ENCODE measurements at regions not wholly inside any gene's neighbourhood (a gene's known extent, or its start where the extent isn't known, plus 50 kb on each side); places are given as distances from the start of the nearest gene placed in this dataset.

- FAIRE-seq = no peak
- no peaks in the 10 kb centered on the region for H4K20me1 ChIP-seq (ENCODE audit: insufficient read depth, low read length)
- H3K79me2 ChIP-seq (ENCODE audit: insufficient read depth, low read length) = no peaks in the 10 kb centered on the region
- H2AFZ ChIP-seq (ENCODE audit: low read length) = no peak overlapping the region
- H3K36me3 ChIP-seq (replicated peaks in 1 of 2; ENCODE audit: control insufficient read depth in 1 of 2, insufficient read depth in 2 of 2, low read length in 2 of 2) = no peaks in the 10 kb centered on the region
- no peaks in the 10 kb centered on the region for H3K27me3 ChIP-seq (ENCODE audit: control insufficient read depth in 1 of 2, insufficient read depth in 2 of 2, low read length in 2 of 2)
- no TSS peak for BruUV-seq (replicated peaks)
- ATAC-seq = no peak
- no peak overlapping the region for H3K27ac ChIP-seq (ENCODE audit: extremely low read length, insufficient read depth, low read length)
- POLR2A ChIA-PET = no interaction called here
- no peak for TF ChIP-seq HIC2 (CRISPR knock-in tag; IDR thresholded peaks at IDR 0.05; ENCODE audit: low read depth)
- no peak for TF ChIP-seq ZNF432 (CRISPR knock-in tag; IDR thresholded peaks at IDR 0.05; ENCODE audit: borderline replicate concordance)
- no peak for TF ChIP-seq SRSF9 (IDR thresholded peaks at IDR 0.05; ENCODE audit: borderline replicate concordance, insufficient read depth, low read depth, low read length, poor library complexity, severe bottlenecking)
- TF ChIP-seq ZNF101 (CRISPR knock-in tag; IDR thresholded peaks at IDR 0.05; ENCODE audit: borderline replicate concordance, low read depth) = no peak
- TF ChIP-seq ZIK1 (CRISPR knock-in tag; IDR thresholded peaks at IDR 0.05; ENCODE audit: borderline replicate concordance, low read depth) = no peak
- TF ChIP-seq ZNF616 (CRISPR knock-in tag; IDR thresholded peaks at IDR 0.05; ENCODE audit: low read depth) = no peak
- TF ChIP-seq ZNF704 (CRISPR knock-in tag; IDR thresholded peaks at IDR 0.05; ENCODE audit: borderline replicate concordance) = no peak
- no peak for TF ChIP-seq RAD51 (IDR thresholded peaks at IDR 0.05; ENCODE audit: borderline replicate concordance)
- no peak for TF ChIP-seq BRF2 (CRISPR knock-in tag; IDR thresholded peaks at IDR 0.05)
- TF ChIP-seq ZNF296 (CRISPR knock-in tag; conservative IDR thresholded peaks at IDR 0.05) = no peak
- TF ChIP-seq ZC3H13 (CRISPR knock-in tag; IDR thresholded peaks at IDR 0.05) = no peak
- no peak for TF ChIP-seq GRHL1 (CRISPR knock-in tag; conservative IDR thresholded peaks at IDR 0.05)
- no peak for TF ChIP-seq ZNF777 (CRISPR knock-in tag; IDR thresholded peaks at IDR 0.05)
- no peak for TF ChIP-seq CENPX (CRISPR knock-in tag; IDR thresholded peaks at IDR 0.05)
- no peak for TF ChIP-seq U2AF1 (optimal IDR thresholded peaks at IDR 0.05; ENCODE audit: low read depth, low read length)
- H3K9ac ChIP-seq (ENCODE audit: insufficient read depth, low read depth, low read length) = no peak overlapping the region
- CTCF ChIA-PET (ENCODE audit: low intra/inter-chr PET ratio, low total read pairs) = no interaction called here
- no peak overlapping the region for H3K4me2 ChIP-seq (ENCODE audit: low read depth, low read length)
- H3K4me3 ChIP-seq (replicated peaks in 1 of 3; ENCODE audit: insufficient read depth in 1 of 3, low read depth in 2 of 3, low read length in 3 of 3) = no peak overlapping the region
- DNase-seq (ENCODE audit: low spot score) = no peak
- peaks cover 8% of the 10 kb centered on the region; the same call in 1 of the 2 replicates for H3K9me3 ChIP-seq (ENCODE audit: low read length)
- peaks cover 14% of the 10 kb centered on the region for H3K4me1 ChIP-seq (ENCODE audit: insufficient read depth, low read length)
- WGBS (ENCODE audit: low lambda C conversion rate) = 38% methylated on average over 5 of the region's 5 CpGs
- in situ Hi-C loops (cut with HindIII; ENCODE audit: extremely low pct_ligation_motif_present, low pct_unique_long_range_greater_than_20kb) = no loop called here
- intact Hi-C loops (cut with micrococcal nuclease; ENCODE audit: unreplicated experiment) = no loop called here
Observed at GRCh38 chr5:82884821-82885471, 192.2 kb downstream of the TMEM167A start.

Data from HepG2 (cell line).